ENCODE measurements at regions not wholly inside any gene's neighbourhood (a gene's known extent, or its start where the extent isn't known, plus 50 kb on each side); places are given as distances from the start of the nearest gene placed in this dataset.

DNA sequence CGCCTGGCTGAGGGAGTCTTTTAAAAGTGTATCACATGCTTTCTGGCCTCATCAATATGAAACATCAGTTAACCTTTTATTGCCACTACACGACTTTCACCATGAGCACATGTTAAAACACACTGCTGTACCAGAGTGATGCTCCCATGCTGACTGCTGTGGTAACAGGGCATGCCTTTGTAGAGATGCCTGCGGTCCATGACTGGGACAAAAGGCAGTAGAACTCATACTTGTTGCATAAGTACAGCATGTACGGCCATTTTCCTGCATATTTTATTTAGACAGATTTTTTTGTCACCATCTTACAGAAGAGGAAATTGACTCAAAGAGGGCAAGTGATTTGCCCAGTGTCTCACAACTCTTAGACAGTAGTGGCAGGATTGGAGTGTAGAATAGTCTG lies 105.7 kb upstream of the ADAMTSL1 start:
- Histone ChIP-seq H3K4me2 (ENCODE audit: insufficient read depth, low read length) (no peak overlapping the region), H3K79me2 (ENCODE audit: control insufficient read depth, insufficient read depth, low read length) (no peaks in the 10 kb centered on the region), H3K4me3 (no peak overlapping the region), H3K36me3 (ENCODE audit: control insufficient read depth, insufficient read depth, low read length) (no peaks in the 10 kb centered on the region), H3K9ac (ENCODE audit: insufficient read depth in 1 of 2, low read depth in 2 of 2, low read length in 2 of 2) (no peak overlapping the region), H3K27ac (ENCODE audit: extremely low read depth, low read depth, low read length) (no peak overlapping the region), H4K20me1 (replicated peaks; ENCODE audit: control insufficient read depth, insufficient read depth, low read length) (no peaks in the 10 kb centered on the region), H3K9me3 (replicated peaks; ENCODE audit: control insufficient read depth, insufficient read depth, low read depth, low read length) (no peaks in the 10 kb centered on the region), H3K4me1 (replicated peaks in 1 of 2; ENCODE audit: control insufficient read depth in 2 of 2, insufficient read depth in 2 of 2, low read length in 2 of 2) (no peaks in the 10 kb centered on the region), H2AFZ (ENCODE audit: low read depth, low read length) (no peak overlapping the region), H3K9me1 (ENCODE audit: control insufficient read depth, insufficient read depth, low read length) (no peaks in the 10 kb centered on the region), H3K27me3 (ENCODE audit: control insufficient read depth in 2 of 2, insufficient read depth in 2 of 2, low read length in 2 of 2) (no peaks in the 10 kb centered on the region)
- DNase-seq (ENCODE audit: extremely low read depth in 1 of 4, low spot score in 3 of 4), result no peak
- ChIA-PET CTCF (ENCODE audit: low intra/inter-chr PET ratio) (no interaction called here), POLR2A (no interaction called here)
- ATAC-seq, result no peak
- TF ChIP-seq IFI16 (CRISPR knock-in tag; IDR thresholded peaks at IDR 0.05) (no peak), PTTG1 (tag; IDR thresholded peaks at IDR 0.05; ENCODE audit: low read depth) (no peak), SIRT6 (IDR thresholded peaks at IDR 0.05; ENCODE audit: low read depth, low read length) (no peak), ZNF121 (CRISPR knock-in tag; conservative IDR thresholded peaks at IDR 0.05) (no peak), ATF7 (IDR thresholded peaks at IDR 0.05) (no peak), ZNF668 (CRISPR knock-in tag; IDR thresholded peaks at IDR 0.05) (no peak)
- TF ChIP-seq, protein P1, sequence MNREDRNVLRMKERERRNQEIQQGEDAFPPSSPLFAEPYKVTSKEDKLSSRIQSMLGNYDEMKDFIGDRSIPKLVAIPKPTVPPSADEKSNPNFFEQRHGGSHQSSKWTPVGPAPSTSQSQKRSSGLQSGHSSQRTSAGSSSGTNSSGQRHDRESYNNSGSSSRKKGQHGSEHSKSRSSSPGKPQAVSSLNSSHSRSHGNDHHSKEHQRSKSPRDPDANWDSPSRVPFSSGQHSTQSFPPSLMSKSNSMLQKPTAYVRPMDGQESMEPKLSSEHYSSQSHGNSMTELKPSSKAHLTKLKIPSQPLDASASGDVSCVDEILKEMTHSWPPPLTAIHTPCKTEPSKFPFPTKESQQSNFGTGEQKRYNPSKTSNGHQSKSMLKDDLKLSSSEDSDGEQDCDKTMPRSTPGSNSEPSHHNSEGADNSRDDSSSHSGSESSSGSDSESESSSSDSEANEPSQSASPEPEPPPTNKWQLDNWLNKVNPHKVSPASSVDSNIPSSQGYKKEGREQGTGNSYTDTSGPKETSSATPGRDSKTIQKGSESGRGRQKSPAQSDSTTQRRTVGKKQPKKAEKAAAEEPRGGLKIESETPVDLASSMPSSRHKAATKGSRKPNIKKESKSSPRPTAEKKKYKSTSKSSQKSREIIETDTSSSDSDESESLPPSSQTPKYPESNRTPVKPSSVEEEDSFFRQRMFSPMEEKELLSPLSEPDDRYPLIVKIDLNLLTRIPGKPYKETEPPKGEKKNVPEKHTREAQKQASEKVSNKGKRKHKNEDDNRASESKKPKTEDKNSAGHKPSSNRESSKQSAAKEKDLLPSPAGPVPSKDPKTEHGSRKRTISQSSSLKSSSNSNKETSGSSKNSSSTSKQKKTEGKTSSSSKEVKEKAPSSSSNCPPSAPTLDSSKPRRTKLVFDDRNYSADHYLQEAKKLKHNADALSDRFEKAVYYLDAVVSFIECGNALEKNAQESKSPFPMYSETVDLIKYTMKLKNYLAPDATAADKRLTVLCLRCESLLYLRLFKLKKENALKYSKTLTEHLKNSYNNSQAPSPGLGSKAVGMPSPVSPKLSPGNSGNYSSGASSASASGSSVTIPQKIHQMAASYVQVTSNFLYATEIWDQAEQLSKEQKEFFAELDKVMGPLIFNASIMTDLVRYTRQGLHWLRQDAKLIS (CRISPR knock-in tag; IDR thresholded peaks at IDR 0.05), result no peak
- 4% methylated on average over 4 of the region's 4 CpGs for WGBS (ENCODE audit: insufficient coverage, low coverage, missing lambda C conversion rate)
- in situ Hi-C loops (cut with MboI) (no loop called here), intact Hi-C loops (cut with micrococcal nuclease) (no loop called here)
- no TSS peak for BruUV-seq (replicated peaks)
- FAIRE-seq, result no peak

All from K562 (cell line).